ENCODE measurements at regions not wholly inside any gene's neighbourhood (a gene's known extent, or its start where the extent isn't known, plus 50 kb on each side); places are given as distances from the start of the nearest gene placed in this dataset.
A peak's percentile ranks its signal among the peaks of the same experiment; 100 is the strongest.

GRCh38 chr12:46465307-46465706 is 92.7 kb upstream of the SLC38A2 start:
- no peak for DNase-seq (ENCODE audit: low spot score)
- Mint-ChIP-seq H3K27ac (no peak overlapping the region), H3K27me3 (ENCODE audit: low read depth) (no peaks in the 10 kb centered on the region), H3K4me3 (ENCODE audit: low read depth) (no peak overlapping the region), H3K9me3 (peaks cover 9% of the 10 kb centered on the region), H3K4me1 (ENCODE audit: low read depth) (peaks cover 24% of the 10 kb centered on the region), H3K36me3 (ENCODE audit: low read depth) (peaks cover 14% of the 10 kb centered on the region)
- intact Hi-C loops (cut with micrococcal nuclease), result no loop called here

DNA sequence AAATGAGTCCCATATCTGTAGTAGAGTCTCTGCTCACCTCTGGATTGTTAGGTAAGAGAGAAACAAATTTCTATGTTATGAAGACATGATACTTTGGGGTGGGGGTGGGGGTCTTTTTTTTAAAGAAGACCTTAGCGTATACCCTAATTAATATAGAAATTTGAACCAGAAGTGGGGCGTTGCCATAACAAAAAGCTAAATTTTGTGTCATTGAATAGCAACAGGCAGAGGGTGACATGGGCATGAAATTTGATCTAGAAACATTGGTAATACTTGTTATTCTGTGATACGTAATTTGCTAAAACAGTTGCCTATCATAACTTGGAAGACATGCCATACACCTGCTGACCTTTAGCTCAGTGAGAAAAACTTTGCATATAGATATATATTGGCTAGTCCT is 92.3 kb upstream of the SLC38A2 start:
- Mint-ChIP-seq H3K36me3 (ENCODE audit: low read depth) (peaks cover 11% of the 10 kb centered on the region), H3K4me1 (ENCODE audit: low read depth) (peaks cover 24% of the 10 kb centered on the region), H3K9me3 (peaks cover 9% of the 10 kb centered on the region), H3K4me3 (ENCODE audit: low read depth) (no peak overlapping the region), H3K27me3 (ENCODE audit: low read depth) (no peaks in the 10 kb centered on the region), H3K27ac (no peak overlapping the region)
- intact Hi-C loops (cut with micrococcal nuclease), result loop anchor here (5.0 kb wide), 1 partner anchor 473 kb away; the partner anchor contains the start of gene SCAF11
- no peak for DNase-seq (ENCODE audit: low spot score)

GRCh38 chr12:46462641-46463355 is 90.2 kb upstream of the SLC38A2 start:
- intact Hi-C loops (cut with micrococcal nuclease), result loop anchor here (5.0 kb wide), 1 partner anchor 470 kb away; the partner anchor contains the start of gene SCAF11
- H3K36me3 Mint-ChIP-seq (ENCODE audit: low read depth), result peaks cover 11% of the 10 kb centered on the region
- H3K4me1 Mint-ChIP-seq (ENCODE audit: low read depth), result peaks cover 37% of the 10 kb centered on the region
- H3K4me3 Mint-ChIP-seq (ENCODE audit: low read depth), result no peak overlapping the region
- peaks cover 9% of the 10 kb centered on the region for H3K9me3 Mint-ChIP-seq
- H3K27me3 Mint-ChIP-seq (ENCODE audit: low read depth), result no peaks in the 10 kb centered on the region
- DNase-seq (ENCODE audit: low spot score), result no peak
- H3K27ac Mint-ChIP-seq, result no peak overlapping the region

DNA sequence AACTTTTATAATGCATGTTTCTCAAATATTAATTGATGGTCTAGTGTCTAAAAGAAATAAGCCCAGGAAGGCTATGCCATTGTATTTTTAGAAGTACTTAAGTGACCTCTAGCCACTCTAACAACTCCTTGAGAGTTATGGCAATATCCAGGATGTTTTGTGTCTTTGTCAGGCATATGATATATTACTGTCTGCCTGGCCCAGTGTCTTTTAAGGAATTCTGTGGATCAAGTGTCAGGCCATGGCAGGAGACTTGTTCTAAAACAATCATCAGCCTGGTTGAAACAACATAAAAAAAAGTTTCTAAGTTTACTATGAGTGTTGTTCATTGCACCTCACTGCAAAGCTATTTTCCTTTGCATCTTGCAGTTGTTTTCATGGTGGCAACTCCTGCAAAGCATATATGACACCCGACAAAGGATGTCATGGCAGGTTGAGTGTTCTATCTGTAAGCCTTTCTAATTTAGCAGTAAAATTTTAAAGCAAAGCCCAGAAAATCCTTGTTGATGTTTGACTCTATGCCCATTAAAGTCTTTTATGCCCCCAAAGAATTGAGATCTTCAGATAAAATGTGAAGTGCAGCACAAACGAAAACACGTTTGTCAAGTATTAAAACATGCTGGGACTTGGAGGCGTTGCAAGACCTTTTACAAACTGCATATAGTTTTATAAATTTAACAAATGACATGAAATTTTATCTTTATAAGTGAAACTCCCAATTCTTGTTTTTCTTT is 89.5 kb upstream of the SLC38A2 start:
- H3K36me3 Mint-ChIP-seq (ENCODE audit: low read depth), result peaks cover 11% of the 10 kb centered on the region
- H3K27me3 Mint-ChIP-seq (ENCODE audit: low read depth), result no peaks in the 10 kb centered on the region
- H3K4me1 Mint-ChIP-seq (ENCODE audit: low read depth), result peaks cover 36% of the 10 kb centered on the region
- intact Hi-C loops (cut with micrococcal nuclease), result loop anchor here (5.0 kb wide), 1 partner anchor 470 kb away; the partner anchor contains the start of gene SCAF11
- H3K4me3 Mint-ChIP-seq (ENCODE audit: low read depth), result no peak overlapping the region
- H3K9me3 Mint-ChIP-seq, result peaks cover 9% of the 10 kb centered on the region
- no peak for DNase-seq (ENCODE audit: low spot score)
- no peak overlapping the region for H3K27ac Mint-ChIP-seq

- Mint-ChIP-seq H3K27me3 (ENCODE audit: low read depth) (no peaks in the 10 kb centered on the region), H3K4me3 (ENCODE audit: low read depth) (no peak overlapping the region), H3K9me3 (peaks cover 9% of the 10 kb centered on the region), H3K4me1 (ENCODE audit: low read depth) (peaks cover 40% of the 10 kb centered on the region), H3K27ac (no peak overlapping the region), H3K36me3 (ENCODE audit: low read depth) (peaks cover 11% of the 10 kb centered on the region)
- intact Hi-C loops (cut with micrococcal nuclease), result loop anchor here (5.0 kb wide), 1 partner anchor 469 kb away; the partner anchor contains the start of gene SCAF11
- DNase-seq (ENCODE audit: low spot score), result no peak
Measured at GRCh38 chr12:46461459-46461858, 88.9 kb upstream of the SLC38A2 start.

- H3K36me3 Mint-ChIP-seq (ENCODE audit: low read depth), result peaks cover 11% of the 10 kb centered on the region
- peaks cover 9% of the 10 kb centered on the region for H3K9me3 Mint-ChIP-seq
- DNase-seq (ENCODE audit: low spot score), result no peak
- H3K27me3 Mint-ChIP-seq (ENCODE audit: low read depth), result no peaks in the 10 kb centered on the region
- intact Hi-C loops (cut with micrococcal nuclease), result loop anchor here (5.0 kb wide), 1 partner anchor 468 kb away; the partner anchor contains the start of gene SCAF11
- peaks cover 48% of the 10 kb centered on the region for H3K4me1 Mint-ChIP-seq (ENCODE audit: low read depth)
- peak overlapping the region; percentile 70 for H3K4me3 Mint-ChIP-seq (ENCODE audit: low read depth)
- peak overlapping the region; percentile 96 for H3K27ac Mint-ChIP-seq
Measured at GRCh38 chr12:46460682-46461210, 88.2 kb upstream of the SLC38A2 start.

DNA sequence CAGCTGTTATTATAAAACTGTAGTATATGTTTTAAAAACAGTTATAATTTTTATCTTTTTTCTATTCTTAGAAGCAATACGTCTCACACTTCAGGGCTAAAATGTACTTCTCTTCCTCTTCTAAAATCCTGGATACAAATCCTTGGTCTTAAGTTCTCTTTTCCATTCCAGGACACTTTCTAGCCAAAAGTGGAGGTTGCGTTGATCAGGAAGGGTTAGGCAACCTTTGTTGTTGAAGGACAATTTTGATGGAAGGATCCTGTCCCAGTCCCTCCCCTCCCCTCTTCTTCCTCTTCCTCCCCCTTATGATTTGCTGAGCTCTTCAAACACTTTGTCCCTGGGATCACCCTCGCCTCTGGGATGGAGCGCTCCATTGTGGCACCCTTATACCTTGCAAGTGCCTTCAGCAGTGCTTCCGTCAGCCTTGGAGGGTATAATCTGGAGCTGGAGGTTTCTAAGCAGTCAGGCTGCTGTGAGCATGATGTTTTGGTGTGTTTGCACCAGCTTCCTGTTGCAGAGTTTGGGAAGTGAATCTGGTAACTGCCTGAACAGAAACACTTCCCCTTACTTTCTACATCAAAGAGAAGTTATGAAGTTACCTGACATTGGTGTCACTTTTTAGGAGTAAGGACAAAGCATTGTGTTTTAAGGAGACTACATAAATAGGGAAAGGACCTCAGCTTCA is 87.4 kb upstream of the SLC38A2 start:
- no peak for DNase-seq (ENCODE audit: low spot score)
- Mint-ChIP-seq H3K27me3 (ENCODE audit: low read depth) (no peaks in the 10 kb centered on the region), H3K9me3 (peaks cover 4% of the 10 kb centered on the region), H3K27ac (peak overlapping the region; percentile 96), H3K4me1 (ENCODE audit: low read depth) (peaks cover 54% of the 10 kb centered on the region), H3K4me3 (ENCODE audit: low read depth) (peak overlapping the region; percentile 80), H3K36me3 (ENCODE audit: low read depth) (peaks cover 8% of the 10 kb centered on the region)
- intact Hi-C loops (cut with micrococcal nuclease), result loop anchor here (1.0 to 10.0 kb wide), 12 partner anchors 57 to 755 kb away; partner anchors contain the start of genes SCAF11, SLC38A1 and SLC38A2

DNA sequence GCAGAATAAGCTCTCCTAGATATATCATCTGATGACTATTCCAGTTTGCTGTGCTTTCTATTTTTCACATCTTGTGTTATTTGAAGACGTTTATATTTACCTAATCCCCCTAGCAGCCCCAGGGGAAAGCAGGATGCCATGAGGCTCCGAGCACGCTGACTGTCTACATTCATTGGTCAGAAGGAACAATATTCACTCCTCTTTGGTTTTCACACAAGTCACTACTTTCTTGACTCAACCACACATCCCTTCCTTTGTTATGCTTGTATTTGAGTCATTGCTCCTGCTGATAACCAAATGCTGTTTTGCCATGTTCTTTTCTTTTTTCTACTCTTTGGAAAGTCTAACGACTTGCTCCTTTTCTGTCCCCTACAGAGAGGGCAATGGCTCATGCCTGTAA is 86.5 kb upstream of the SLC38A2 start:
- H3K9me3 Mint-ChIP-seq, result no peaks in the 10 kb centered on the region
- no peaks in the 10 kb centered on the region for H3K27me3 Mint-ChIP-seq (ENCODE audit: low read depth)
- peaks cover under 1% of the 10 kb centered on the region for H3K36me3 Mint-ChIP-seq (ENCODE audit: low read depth)
- peak overlapping the region; percentile 96 for H3K27ac Mint-ChIP-seq
- peak overlapping the region; percentile 47 for H3K4me3 Mint-ChIP-seq (ENCODE audit: low read depth)
- no peak for DNase-seq (ENCODE audit: low spot score)
- intact Hi-C loops (cut with micrococcal nuclease), result loop anchor here (1.0 to 10.0 kb wide), 11 partner anchors 57 to 756 kb away; partner anchors contain the start of genes SLC38A1 and SLC38A2
- peaks cover 60% of the 10 kb centered on the region for H3K4me1 Mint-ChIP-seq (ENCODE audit: low read depth)

DNA sequence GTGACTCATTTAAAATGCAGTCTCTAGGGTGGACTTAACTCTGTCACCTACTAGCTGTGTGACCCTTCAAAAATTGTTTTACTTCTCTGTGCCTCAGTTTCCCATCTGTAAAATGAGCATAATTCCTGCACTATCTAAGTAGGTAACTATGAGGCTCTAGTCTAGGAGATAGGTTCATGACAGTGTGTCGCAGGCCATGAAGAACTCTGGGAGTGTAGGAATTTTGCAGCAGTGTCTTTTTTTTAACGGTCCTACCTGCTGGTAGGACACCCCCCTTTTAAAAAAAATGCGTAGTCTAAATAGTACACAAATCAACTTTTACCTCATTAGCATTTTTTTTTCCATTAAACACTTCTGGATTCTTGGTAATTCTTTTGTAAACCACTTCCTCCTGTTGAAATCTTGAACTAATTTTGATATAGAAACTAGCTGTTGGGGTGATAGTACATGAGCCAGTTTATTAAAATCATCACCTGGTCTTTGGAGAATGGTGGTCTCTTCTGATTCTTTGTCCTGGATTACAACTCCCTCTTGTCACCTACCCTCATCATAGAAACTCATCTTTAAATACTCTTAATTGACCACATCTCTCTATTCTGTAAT is 86.0 kb upstream of the SLC38A2 start:
- no peaks in the 10 kb centered on the region for H3K36me3 Mint-ChIP-seq (ENCODE audit: low read depth)
- no peaks in the 10 kb centered on the region for H3K9me3 Mint-ChIP-seq
- peak overlapping the region; percentile 47 for H3K4me3 Mint-ChIP-seq (ENCODE audit: low read depth)
- no peak for DNase-seq (ENCODE audit: low spot score)
- intact Hi-C loops (cut with micrococcal nuclease), result loop anchor here (1.0 to 10.0 kb wide), 12 partner anchors 56 to 756 kb away; partner anchors contain the start of genes SLC38A1 and SLC38A2
- no peaks in the 10 kb centered on the region for H3K27me3 Mint-ChIP-seq (ENCODE audit: low read depth)
- H3K4me1 Mint-ChIP-seq (ENCODE audit: low read depth), result peaks cover 60% of the 10 kb centered on the region
- H3K27ac Mint-ChIP-seq, result peak overlapping the region; percentile 96

GRCh38 chr12:46457958-46458357 is 85.4 kb upstream of the SLC38A2 start:
- Mint-ChIP-seq H3K9me3 (no peaks in the 10 kb centered on the region), H3K4me3 (ENCODE audit: low read depth) (no peak overlapping the region), H3K27ac (peak overlapping the region; percentile 96), H3K4me1 (ENCODE audit: low read depth) (peaks cover 64% of the 10 kb centered on the region), H3K36me3 (ENCODE audit: low read depth) (no peaks in the 10 kb centered on the region), H3K27me3 (ENCODE audit: low read depth) (no peaks in the 10 kb centered on the region)
- no peak for DNase-seq (ENCODE audit: low spot score)
- intact Hi-C loops (cut with micrococcal nuclease), result loop anchor here (1.0 to 10.0 kb wide), 8 partner anchors 56 to 757 kb away; partner anchors contain the start of gene SLC38A1

DNA sequence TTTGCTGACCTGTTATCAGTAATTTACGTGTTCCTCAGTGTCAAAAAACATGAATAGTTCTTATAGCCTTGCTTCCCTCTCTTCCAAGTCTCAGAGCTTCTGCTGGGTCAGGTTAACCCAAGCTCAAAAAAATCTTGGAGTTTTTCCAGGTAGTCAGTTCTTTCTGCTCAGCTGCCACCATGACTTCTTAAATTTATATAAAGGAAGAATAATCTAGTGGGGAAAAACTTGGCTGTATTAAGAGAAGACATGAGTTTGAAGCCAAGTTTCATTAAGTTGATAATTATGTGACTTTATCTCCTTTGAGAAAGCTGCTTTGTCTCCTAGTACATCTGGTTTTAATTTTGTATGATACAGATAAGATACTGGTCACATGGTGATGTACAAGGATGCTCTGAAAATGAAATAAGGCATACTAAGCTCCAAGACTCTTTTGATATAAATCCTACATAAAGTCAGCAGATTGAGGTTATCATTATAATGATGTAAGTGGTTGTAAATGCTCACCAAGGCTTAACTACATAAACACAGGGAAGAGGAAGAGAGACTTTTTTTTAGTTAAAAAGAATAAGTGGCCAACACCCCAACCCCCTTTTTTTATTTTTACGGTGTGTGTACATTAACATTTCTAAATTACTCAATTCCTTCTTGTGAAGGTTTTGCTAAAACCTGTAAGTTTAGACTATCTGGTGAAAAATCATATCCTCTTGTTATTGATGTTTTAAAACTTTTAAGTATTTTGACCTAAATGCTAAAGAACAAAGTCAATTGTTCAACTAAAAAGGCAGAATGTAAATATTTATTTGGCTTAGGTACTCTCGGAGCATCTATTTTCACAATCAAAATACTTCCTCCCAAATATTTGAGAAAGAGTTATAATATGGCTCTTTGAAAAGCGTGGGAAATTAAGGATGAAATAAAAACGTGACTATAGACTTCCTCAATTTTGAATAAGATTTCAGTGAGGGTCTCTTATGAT is 84.1 kb upstream of the SLC38A2 start:
- H3K27me3 Mint-ChIP-seq (ENCODE audit: low read depth), result no peaks in the 10 kb centered on the region
- peak overlapping the region; percentile 80 for H3K27ac Mint-ChIP-seq
- intact Hi-C loops (cut with micrococcal nuclease), result loop anchor here (5.0 to 10.0 kb wide), 2 partner anchors 54 to 758 kb away; no protein-coding TSS in a partner anchor
- no peak for DNase-seq (ENCODE audit: low spot score)
- peak overlapping the region; percentile 28 for H3K4me3 Mint-ChIP-seq (ENCODE audit: low read depth)
- H3K36me3 Mint-ChIP-seq (ENCODE audit: low read depth), result no peaks in the 10 kb centered on the region
- H3K4me1 Mint-ChIP-seq (ENCODE audit: low read depth), result peaks cover 69% of the 10 kb centered on the region
- no peaks in the 10 kb centered on the region for H3K9me3 Mint-ChIP-seq

All from activated T-helper 2 cell treated with anti-CD3 and anti-CD28 coated beads, Interferon-gamma antibody, Interleukin-2, Interleukin-4, amounts not matched to agents 10 μg/mL and 5 μg/mL and 100 μg/mL, durations not matched to agents 14 hours and 24 hours and 36 hours (primary cell).